AG04450 (cell line): ENCODE measurements at regions not wholly inside any gene's neighbourhood (a gene's known extent, or its start where the extent isn't known, plus 50 kb on each side); places are given as distances from the start of the nearest gene placed in this dataset.

Experiments
- CTCF ChIA-PET: fragments of 300-600, 350-600 bp; formaldehyde crosslinking; extraction: SDS; loops from one replicate; lab custom pipeline; 2022; ENCODE audit warnings: antibody characterized with exemption, inconsistent platforms; lab: Charles Lee
- POLR2A ChIA-PET: fragments of 350-600 bp; formaldehyde crosslinking; extraction: SDS; loops from one replicate; lab custom pipeline; 2021; ENCODE audit warnings: antibody characterized with exemption, inconsistent platforms; lab: Yijun Ruan, JAX
- DNase-seq: peaks from one replicate; pipeline ENCODE4 v3.0.0-alpha.2; 2011; ENCODE audit warnings: low read depth, low spot score
- H3K27ac ChIP-seq: one replicate; pipeline ENCODE4 v1.5.1; 2012; ENCODE audit warnings: low read depth, low read length, control low read depth
- H3K27me3 ChIP-seq: one replicate; pipeline ENCODE4 v1.6.0; 2012; ENCODE audit warnings: low read length; ENCODE audit not compliant: control insufficient read depth, insufficient read depth
- H3K4me3 ChIP-seq: 2 replicates; pipeline ENCODE4 v1.5.1; 2011; ENCODE audit warnings: mild to moderate bottlenecking, low read depth, low read length, control low read depth
- H3K9me3 ChIP-seq: 2 replicates; pipeline ENCODE4 v1.5.1; 2012; ENCODE audit warnings: low read length; ENCODE audit not compliant: control insufficient read depth, insufficient read depth
- CTCF ChIP-seq: IDR thresholded peaks from 2 replicates; pipeline ENCODE4 v1.5.1; 2011; ENCODE audit warnings: low read depth, low read length, control low read depth, inconsistent platforms

GRCh38 chr5:120255214-120255613 is 208.9 kb upstream of the PRR16 start:
- no peak for DNase-seq
- no peaks in the 10 kb centered on the region for H3K27me3 ChIP-seq
- H3K27ac ChIP-seq, result no peak overlapping the region
- H3K4me3 ChIP-seq, result no peak overlapping the region
- POLR2A ChIA-PET, result interaction anchor here (0.6 kb wide), 1 partner anchor 1886 kb away, joined by 6 read pairs; no protein-coding TSS in a partner anchor
- CTCF ChIA-PET, result interaction anchor here (0.5 to 1.0 kb wide), 3 partner anchors 40 to 547 kb away, joined by 3 to 5 read pairs (median 4); no protein-coding TSS in a partner anchor
- TF ChIP-seq CTCF, result no peak
- no peaks in the 10 kb centered on the region for H3K9me3 ChIP-seq

GRCh38 chr5:120256376-120256775 is 207.7 kb upstream of the PRR16 start:
- no peak overlapping the region for H3K4me3 ChIP-seq
- H3K9me3 ChIP-seq, result no peaks in the 10 kb centered on the region
- no peak for TF ChIP-seq CTCF
- DNase-seq, result no peak
- POLR2A ChIA-PET, result interaction anchor here (0.7 kb wide), 1 partner anchor 1820 kb away, joined by 3 read pairs; no protein-coding TSS in a partner anchor
- CTCF ChIA-PET, result no interaction called here
- H3K27me3 ChIP-seq, result no peaks in the 10 kb centered on the region
- no peak overlapping the region for H3K27ac ChIP-seq

GRCh38 chr5:120257358-120257971 is 206.6 kb upstream of the PRR16 start:
- no peak for TF ChIP-seq CTCF
- no peak for DNase-seq
- CTCF ChIA-PET, result no interaction called here

GRCh38 chr5:120258123-120258522 is 206.0 kb upstream of the PRR16 start:
- ChIA-PET CTCF (no interaction called here), POLR2A (no interaction called here)
- H3K9me3 ChIP-seq, result no peaks in the 10 kb centered on the region
- no peak overlapping the region for H3K27ac ChIP-seq
- DNase-seq, result no peak
- no peaks in the 10 kb centered on the region for H3K27me3 ChIP-seq
- H3K4me3 ChIP-seq, result no peak overlapping the region
- TF ChIP-seq CTCF, result no peak

More at GRCh38 chr5:120257358-120257971, 206.6 kb upstream of the PRR16 start:
- Histone ChIP-seq H3K4me3 (no peak overlapping the region), H3K9me3 (no peaks in the 10 kb centered on the region), H3K27me3 (no peaks in the 10 kb centered on the region), H3K27ac (no peak overlapping the region)
- POLR2A ChIA-PET, result no interaction called here

- Histone ChIP-seq H3K4me3 (no peak overlapping the region), H3K9me3 (no peaks in the 10 kb centered on the region), H3K27me3 (no peaks in the 10 kb centered on the region), H3K27ac (no peak overlapping the region)
- no peak for TF ChIP-seq CTCF
- DNase-seq, result no peak
- ChIA-PET POLR2A (no interaction called here), CTCF (no interaction called here)
Observed at GRCh38 chr5:120260651-120261050, 203.4 kb upstream of the PRR16 start.
